Neural progenitor cell (in vitro differentiated cells): ENCODE measurements at regions not wholly inside any gene's neighbourhood (a gene's known extent, or its start where the extent isn't known, plus 50 kb on each side); places are given as distances from the start of the nearest gene placed in this dataset.

Experiments used
- DNase-seq: peaks from one replicate; pipeline ENCODE4 v3.0.0-alpha.2; 2016; ENCODE audit warnings: low spot score
- H2AFZ ChIP-seq: fragments of 200-600 bp; sonication (generic); replicated peaks from 2 replicates; pipeline ENCODE4 v1.6.1; 2016; ENCODE audit warnings: antibody characterized with exemption
- H3F3A ChIP-seq: fragments of 200-600 bp; sonication (generic); 2 replicates; pipeline ENCODE4 v1.6.1; 2016; ENCODE audit warnings: antibody characterized with exemption, low read depth
- H3K27ac ChIP-seq: fragments of 200-600 bp; sonication (generic); 2 replicates; pipeline ENCODE4 v1.5.1; 2016; ENCODE audit warnings: mild to moderate bottlenecking
- H3K27me3 ChIP-seq: fragments of 200-600 bp; sonication (generic); 2 replicates; pipeline ENCODE4 v1.6.1; 2016; ENCODE audit warnings: mild to moderate bottlenecking, moderate library complexity
- H3K36me3 ChIP-seq: fragments of 200-600 bp; sonication (generic); 2 replicates; pipeline ENCODE4 v1.5.1; 2016
- H3K4me1 ChIP-seq: fragments of 200-600 bp; sonication (generic); 2 replicates; pipeline ENCODE4 v1.6.1; 2016; ENCODE audit warnings: mixed run types
- H3K4me2 ChIP-seq: fragments of 200-600 bp; sonication (generic); 2 replicates; pipeline ENCODE4 v1.6.1; 2016
- H3K4me3 ChIP-seq: fragments of 200-600 bp; sonication (generic); 2 replicates; pipeline ENCODE4 v1.5.1; 2016
- H3K79me2 ChIP-seq: fragments of 200-600 bp; sonication (generic); 2 replicates; pipeline ENCODE4 v1.6.1; 2016; ENCODE audit warnings: low read depth
- H3K9ac ChIP-seq: fragments of 200-600 bp; sonication (generic); 2 replicates; pipeline ENCODE4 v1.6.1; 2016
- H3K9me3 ChIP-seq: fragments of 200-600 bp; sonication (generic); 2 replicates; pipeline ENCODE4 v1.5.1; 2016; ENCODE audit warnings: low read depth
- H4K20me1 ChIP-seq: fragments of 200-600 bp; sonication (generic); 2 replicates; pipeline ENCODE4 v1.6.1; 2016; ENCODE audit warnings: low read depth
- H3K27ac Mint-ChIP-seq: 3 replicates; pipeline ENCODE4 v1.8.0; 2021; ENCODE audit warnings: mixed read lengths
- H3K27me3 Mint-ChIP-seq: 2 replicates; pipeline ENCODE4 v1.8.0; 2022; ENCODE audit warnings: low read depth, mild to moderate bottlenecking, inconsistent platforms, moderate library complexity, mixed read lengths; ENCODE audit not compliant: insufficient read depth
- H3K36me3 Mint-ChIP-seq: 3 replicates; pipeline ENCODE4 v1.8.0; 2021; ENCODE audit warnings: mixed read lengths
- H3K4me1 Mint-ChIP-seq: 3 replicates; pipeline ENCODE4 v1.8.0; 2021; ENCODE audit warnings: mixed read lengths
- H3K4me3 Mint-ChIP-seq: 3 replicates; pipeline ENCODE4 v1.8.0; 2021; ENCODE audit warnings: mild to moderate bottlenecking, moderate library complexity, mixed read lengths
- H3K9me3 Mint-ChIP-seq: 3 replicates; pipeline ENCODE4 v1.8.0; 2020; ENCODE audit warnings: mixed read lengths
- CTCF ChIP-seq: fragments of 200-600 bp; sonication (generic); IDR thresholded peaks from 2 replicates; pipeline ENCODE4 v1.5.1; 2017; ENCODE audit warnings: antibody characterized with exemption, mild to moderate bottlenecking
- EZH2 ChIP-seq: fragments of 200-600 bp; sonication (generic); IDR thresholded peaks from 2 replicates; pipeline ENCODE4 v1.6.1; 2017; ENCODE audit warnings: antibody characterized with exemption, mild to moderate bottlenecking, moderate library complexity
- EZH2phosphoT487 ChIP-seq: fragments of 200-600 bp; sonication (generic); IDR thresholded peaks from 2 replicates; pipeline ENCODE4 v1.6.1; 2017; ENCODE audit warnings: antibody characterized with exemption

DNA sequence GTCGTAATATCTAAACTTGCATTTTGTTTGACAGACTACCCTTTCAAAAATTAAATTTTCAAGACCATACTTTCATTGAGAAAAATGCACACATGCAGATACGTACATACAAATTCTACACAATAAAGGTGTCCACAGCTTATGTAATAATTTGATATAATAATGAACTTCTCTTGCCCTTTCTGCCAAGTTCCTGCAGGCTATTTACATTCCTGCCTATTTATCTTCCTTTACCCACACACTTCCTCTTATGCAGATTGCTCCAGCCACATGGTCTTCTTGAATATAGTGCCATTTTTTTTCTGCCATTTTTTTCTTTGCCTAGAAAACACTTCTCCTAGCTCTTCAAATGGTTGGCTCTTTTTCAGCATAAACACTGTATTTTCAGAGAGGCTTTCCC is 826.9 kb upstream of the CDH8 start:
- Histone ChIP-seq H3K79me2 (no peaks in the 10 kb centered on the region), H3K4me3 (no peak overlapping the region), H3K9me3 (no peaks in the 10 kb centered on the region), H3K9ac (no peak overlapping the region), H2AFZ (no peak overlapping the region), H3F3A (no peaks in the 10 kb centered on the region), H3K27me3 (no peaks in the 10 kb centered on the region), H3K36me3 (no peaks in the 10 kb centered on the region), H3K4me1 (no peaks in the 10 kb centered on the region), H3K27ac (no peak overlapping the region), H3K4me2 (no peak overlapping the region), H4K20me1 (no peaks in the 10 kb centered on the region)
- no peak overlapping the region for H3K4me3 Mint-ChIP-seq
- TF ChIP-seq CTCF (no peak), EZH2 (no peak), EZH2phosphoT487 (no peak)
- no peaks in the 10 kb centered on the region for H3K4me1 Mint-ChIP-seq
- DNase-seq: no peak
- no peak overlapping the region for H3K27ac Mint-ChIP-seq
- H3K27me3 Mint-ChIP-seq: no peaks in the 10 kb centered on the region
- peaks cover 3% of the 10 kb centered on the region for H3K9me3 Mint-ChIP-seq
- peaks cover 2% of the 10 kb centered on the region for H3K36me3 Mint-ChIP-seq

- Histone ChIP-seq H4K20me1 (no peaks in the 10 kb centered on the region), H3K27ac (no peak overlapping the region), H3K9me3 (no peaks in the 10 kb centered on the region), H3K4me2 (no peak overlapping the region), H3K79me2 (no peaks in the 10 kb centered on the region), H3K4me1 (no peaks in the 10 kb centered on the region), H2AFZ (no peak overlapping the region), H3K36me3 (no peaks in the 10 kb centered on the region), H3K9ac (no peak overlapping the region), H3K27me3 (no peaks in the 10 kb centered on the region), H3F3A (no peaks in the 10 kb centered on the region), H3K4me3 (no peak overlapping the region)
- no peak overlapping the region for H3K4me3 Mint-ChIP-seq
- no peaks in the 10 kb centered on the region for H3K27me3 Mint-ChIP-seq
- no peak for DNase-seq
- H3K9me3 Mint-ChIP-seq: no peaks in the 10 kb centered on the region
- no peak overlapping the region for H3K27ac Mint-ChIP-seq
- H3K36me3 Mint-ChIP-seq: no peaks in the 10 kb centered on the region
- no peaks in the 10 kb centered on the region for H3K4me1 Mint-ChIP-seq
- TF ChIP-seq EZH2phosphoT487 (no peak), CTCF (no peak), EZH2 (no peak)
Measured at GRCh38 chr16:62853887-62854286, 817.6 kb upstream of the CDH8 start.

DNA sequence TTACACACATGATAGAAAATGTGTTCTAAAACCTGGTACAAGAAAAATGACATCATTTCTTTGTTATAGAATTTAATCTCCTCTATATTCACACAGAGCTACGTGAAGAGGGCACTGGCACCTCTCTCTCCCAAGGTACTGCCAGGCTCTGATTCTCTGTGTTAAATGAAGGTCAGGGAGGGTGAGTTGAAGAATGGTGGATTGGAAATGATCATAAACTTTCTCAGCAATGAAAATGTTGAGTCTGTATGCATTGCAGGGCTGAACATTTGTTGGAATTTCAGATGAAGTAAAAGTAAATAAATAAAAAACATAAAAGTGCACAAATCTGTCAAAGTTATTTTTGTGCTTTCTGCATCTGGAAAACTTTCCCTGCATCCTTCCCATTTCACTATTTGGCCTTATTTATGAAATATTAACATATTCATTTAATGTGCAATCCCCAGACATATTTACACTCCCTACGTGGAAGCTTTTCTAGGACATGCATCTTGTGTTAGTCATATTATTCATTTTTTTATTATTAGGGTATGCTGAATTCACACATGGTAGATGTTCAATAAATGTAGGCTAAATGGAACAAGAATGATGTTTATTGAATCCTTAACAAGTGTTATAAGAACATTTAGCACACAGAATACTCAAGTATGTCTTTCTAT is 810.3 kb upstream of the CDH8 start:
- Mint-ChIP-seq H3K27me3 (no peaks in the 10 kb centered on the region), H3K4me1 (peaks cover 3% of the 10 kb centered on the region), H3K9me3 (peaks cover 3% of the 10 kb centered on the region), H3K27ac (no peak overlapping the region), H3K4me3 (no peak overlapping the region), H3K36me3 (no peaks in the 10 kb centered on the region)
- no peaks in the 10 kb centered on the region for H3K9me3 ChIP-seq
- no peak overlapping the region for H2AFZ ChIP-seq
- no peak overlapping the region for H3K4me2 ChIP-seq
- H3K9ac ChIP-seq: no peak overlapping the region
- no peaks in the 10 kb centered on the region for H3F3A ChIP-seq
- no peaks in the 10 kb centered on the region for H4K20me1 ChIP-seq
- H3K4me3 ChIP-seq: no peak overlapping the region
- no peaks in the 10 kb centered on the region for H3K4me1 ChIP-seq
- TF ChIP-seq EZH2phosphoT487: no peak
- no peak for TF ChIP-seq EZH2
- no peak for TF ChIP-seq CTCF
- no peaks in the 10 kb centered on the region for H3K27me3 ChIP-seq
- H3K36me3 ChIP-seq: no peaks in the 10 kb centered on the region
- DNase-seq: no peak
- H3K27ac ChIP-seq: no peak overlapping the region
- H3K79me2 ChIP-seq: no peaks in the 10 kb centered on the region
